Endothelial cell of hepatic sinusoid (primary cell): ENCODE measurements at regions not wholly inside any gene's neighbourhood (a gene's known extent, or its start where the extent isn't known, plus 50 kb on each side); places are given as distances from the start of the nearest gene placed in this dataset.

Experiments used
- in situ Hi-C: cut with HindIII; loops from 2 replicates; pipeline ENCODE4 v1.10.0; 2017; ENCODE audit warnings: low sequenced_read_pairs

- in situ Hi-C loops: no loop called here
Observed at GRCh38 chr1:191634801-191635508, 523.3 kb upstream of the RGS18 start.

GRCh38 chr1:191636345-191636744 lies 521.9 kb upstream of the RGS18 start:
- in situ Hi-C loops: no loop called here

- in situ Hi-C loops: no loop called here
Observed at GRCh38 chr1:191641420-191642260, 516.6 kb upstream of the RGS18 start.

DNA sequence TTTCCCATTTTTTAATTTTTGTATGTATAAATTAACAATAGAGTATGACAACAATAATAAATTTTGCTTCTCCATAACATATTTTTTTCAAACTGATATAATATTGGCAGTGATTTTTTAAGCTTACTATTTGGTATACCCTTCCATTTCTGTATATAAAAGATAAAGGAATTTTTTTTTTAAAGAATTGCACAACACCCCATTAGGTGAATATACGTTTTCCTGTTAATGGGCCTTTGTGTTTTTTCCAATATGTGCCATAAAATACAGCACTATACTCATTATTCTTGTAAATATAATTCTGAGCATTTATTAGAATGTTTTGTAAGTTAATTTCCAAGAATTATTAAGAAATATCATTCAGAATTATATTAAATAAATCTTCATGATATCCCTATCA lies 515.2 kb upstream of the RGS18 start:
- in situ Hi-C loops: no loop called here

GRCh38 chr1:191648939-191649338 lies 509.3 kb upstream of the RGS18 start:
- in situ Hi-C loops: no loop called here

DNA sequence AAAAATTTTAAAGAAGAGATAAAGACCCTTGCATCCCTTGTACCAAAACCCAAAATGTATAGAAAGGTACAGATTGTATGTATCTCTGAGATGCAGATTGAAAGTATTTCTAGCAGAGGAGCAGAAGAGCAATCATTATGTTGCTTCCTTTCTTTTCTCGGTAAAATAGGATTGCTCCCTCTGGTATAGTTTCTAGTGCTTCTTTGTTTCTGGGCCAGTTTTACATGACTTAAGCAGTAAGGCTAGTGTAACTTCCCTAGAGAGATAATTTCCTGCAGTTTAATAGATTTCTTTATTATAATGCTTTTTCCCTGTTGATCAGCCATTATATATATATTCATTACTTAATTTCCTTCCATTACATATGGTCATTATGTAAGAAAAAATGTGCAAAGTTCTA lies 496.2 kb upstream of the RGS18 start:
- in situ Hi-C loops: no loop called here

DNA sequence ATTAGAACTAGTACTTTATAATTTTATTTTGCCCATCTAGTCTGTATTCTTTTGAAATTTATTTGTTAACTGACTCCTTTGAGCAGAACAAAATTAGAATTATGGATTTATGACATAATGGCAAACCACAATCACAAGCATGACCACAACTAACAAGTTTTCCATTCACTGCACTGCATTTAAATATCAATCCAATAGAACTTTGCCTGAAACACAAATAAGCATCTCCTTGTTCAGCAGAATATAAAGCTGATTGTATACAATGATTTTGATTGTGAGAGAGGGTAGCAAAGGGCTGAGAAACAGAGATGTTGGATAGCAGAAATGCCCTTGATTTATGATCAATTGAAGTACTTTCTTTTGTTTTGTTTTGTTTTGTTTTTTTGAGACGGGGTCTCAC lies 495.5 kb upstream of the RGS18 start:
- in situ Hi-C loops: no loop called here

GRCh38 chr1:191668525-191668924 lies 489.7 kb upstream of the RGS18 start:
- in situ Hi-C loops: no loop called here

- in situ Hi-C loops: no loop called here
Observed at GRCh38 chr1:191669629-191670028, 488.6 kb upstream of the RGS18 start.

- in situ Hi-C loops: no loop called here
Observed at GRCh38 chr1:191671236-191671635, 487.0 kb upstream of the RGS18 start.

- in situ Hi-C loops: no loop called here
Observed at GRCh38 chr1:191674626-191675179, 483.6 kb upstream of the RGS18 start.

DNA sequence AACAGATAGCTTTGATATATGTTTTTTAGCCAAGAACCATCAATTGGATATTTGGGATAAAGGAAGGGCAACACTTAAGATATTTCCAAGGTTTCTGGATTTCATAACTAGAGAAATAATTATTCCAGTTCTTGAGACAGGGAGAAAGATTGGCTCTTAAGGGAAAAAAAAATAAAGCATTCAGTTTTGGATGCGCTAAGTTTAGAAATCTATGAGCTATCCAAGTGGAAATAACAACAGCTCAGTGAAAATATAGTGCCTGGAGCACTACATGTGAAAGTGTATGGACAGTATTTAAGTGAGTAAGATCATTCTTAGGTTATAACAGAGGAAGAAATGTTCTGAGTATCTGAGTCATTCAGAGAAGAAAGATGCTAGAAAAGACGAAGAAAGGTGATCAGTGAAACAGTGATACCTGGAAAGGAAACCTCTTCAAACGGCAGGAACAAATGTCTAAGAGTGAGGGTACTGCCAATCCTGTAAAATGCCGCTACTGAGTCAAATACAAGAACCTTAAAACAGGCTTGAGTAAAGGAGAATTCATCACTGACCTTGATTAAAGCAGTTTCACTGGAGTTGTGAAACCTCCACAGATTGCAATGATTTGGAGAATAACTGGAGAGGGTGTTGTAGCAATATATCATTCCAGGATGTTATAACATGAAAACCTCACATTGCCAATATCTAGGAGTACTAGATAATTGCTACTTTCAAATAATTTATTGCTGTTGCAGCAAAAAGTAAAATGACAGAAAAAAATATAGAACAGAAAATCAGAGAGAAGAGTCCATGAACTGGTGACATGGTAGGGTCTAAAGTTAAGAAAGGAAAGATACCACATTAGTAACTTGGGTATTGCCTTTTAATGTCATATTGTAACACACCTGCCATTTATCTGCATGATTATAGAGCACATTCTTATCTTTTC lies 482.1 kb upstream of the RGS18 start:
- in situ Hi-C loops: no loop called here

GRCh38 chr1:191685669-191686068 lies 472.6 kb upstream of the RGS18 start:
- in situ Hi-C loops: no loop called here

- in situ Hi-C loops: no loop called here
Observed at GRCh38 chr1:191687721-191688120, 470.5 kb upstream of the RGS18 start.

DNA sequence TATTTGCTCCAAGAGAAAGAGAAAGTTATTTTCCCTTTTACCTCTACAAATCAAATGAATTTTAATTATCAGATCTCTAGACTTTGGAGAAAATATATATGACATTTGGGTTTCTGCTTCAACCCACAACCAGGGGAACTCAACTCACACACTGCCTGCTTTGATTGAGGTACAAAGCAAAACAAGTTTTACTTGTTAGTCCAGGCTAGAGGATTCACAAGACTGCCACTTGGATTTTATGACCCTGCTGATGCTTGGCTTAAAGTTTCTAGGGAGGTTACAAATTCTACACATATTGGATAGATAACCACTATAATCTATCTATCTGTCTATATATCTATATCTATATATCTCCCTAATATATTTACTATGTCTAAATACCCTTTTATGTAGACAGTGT lies 467.3 kb upstream of the RGS18 start:
- in situ Hi-C loops: no loop called here

GRCh38 chr1:191693797-191694196 lies 464.5 kb upstream of the RGS18 start:
- in situ Hi-C loops: no loop called here

- in situ Hi-C loops: no loop called here
Observed at GRCh38 chr1:191695865-191696264, 462.4 kb upstream of the RGS18 start.

DNA sequence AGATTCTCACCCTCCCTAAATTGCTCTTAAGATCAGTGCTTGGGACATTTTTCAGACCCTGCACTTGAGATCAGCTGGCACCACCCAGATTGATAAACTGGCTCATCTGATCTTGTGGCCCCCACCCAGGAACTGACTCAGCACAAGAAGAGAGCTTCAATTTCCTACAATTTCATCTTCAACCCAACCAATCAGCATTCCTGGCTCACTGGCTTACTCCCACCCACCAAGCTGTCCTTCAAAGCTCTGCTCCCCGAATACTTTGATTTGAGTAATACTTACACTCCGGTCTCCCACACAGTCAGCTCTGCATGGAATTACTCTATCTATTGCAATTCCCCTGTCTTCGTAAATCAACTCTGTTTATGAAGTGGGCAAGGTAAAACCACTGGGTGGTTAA lies 461.9 kb upstream of the RGS18 start:
- in situ Hi-C loops: no loop called here

- in situ Hi-C loops: no loop called here
Observed at GRCh38 chr1:191697556-191697955, 460.7 kb upstream of the RGS18 start.

DNA sequence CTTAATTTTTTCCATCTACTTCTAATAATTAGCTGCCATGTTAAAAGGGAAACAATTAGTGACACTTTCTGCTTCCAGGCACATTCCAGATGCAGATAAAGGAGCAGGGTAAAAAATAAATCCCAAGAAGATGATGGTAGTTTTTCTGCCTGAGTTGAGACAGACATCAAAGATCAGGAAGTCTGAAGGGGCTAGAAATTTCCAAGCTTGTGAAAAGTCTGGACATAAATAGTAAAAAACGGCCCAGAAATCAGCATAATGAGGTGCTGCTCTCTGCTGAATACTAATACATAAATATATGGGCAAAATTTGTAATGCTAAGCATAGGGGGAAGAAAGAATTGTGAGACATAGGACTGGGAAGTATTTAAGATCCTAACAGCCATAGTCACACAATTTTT lies 460.0 kb upstream of the RGS18 start:
- in situ Hi-C loops: no loop called here

DNA sequence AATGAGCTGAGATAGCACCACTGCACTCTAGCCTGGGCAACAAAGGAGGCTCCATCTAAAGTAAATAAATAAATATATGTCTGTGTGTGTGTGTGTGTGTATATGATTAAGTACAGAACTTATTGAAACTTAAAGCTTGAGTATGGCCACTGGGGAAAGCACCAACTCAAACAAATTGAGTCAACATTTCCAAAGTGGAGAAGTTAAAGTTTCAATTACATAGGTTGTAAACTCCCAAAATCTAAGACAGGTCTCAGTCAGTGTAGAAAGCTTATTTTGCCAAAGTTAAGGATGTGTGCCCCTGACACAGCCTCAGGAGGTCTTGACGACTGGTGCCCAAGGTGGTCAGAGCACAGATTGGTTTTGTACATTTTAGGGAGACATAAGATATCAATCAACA lies 458.9 kb upstream of the RGS18 start:
- in situ Hi-C loops: no loop called here
